ENCODE measurements at regions not wholly inside any gene's neighbourhood (a gene's known extent, or its start where the extent isn't known, plus 50 kb on each side); places are given as distances from the start of the nearest gene placed in this dataset.

DNA sequence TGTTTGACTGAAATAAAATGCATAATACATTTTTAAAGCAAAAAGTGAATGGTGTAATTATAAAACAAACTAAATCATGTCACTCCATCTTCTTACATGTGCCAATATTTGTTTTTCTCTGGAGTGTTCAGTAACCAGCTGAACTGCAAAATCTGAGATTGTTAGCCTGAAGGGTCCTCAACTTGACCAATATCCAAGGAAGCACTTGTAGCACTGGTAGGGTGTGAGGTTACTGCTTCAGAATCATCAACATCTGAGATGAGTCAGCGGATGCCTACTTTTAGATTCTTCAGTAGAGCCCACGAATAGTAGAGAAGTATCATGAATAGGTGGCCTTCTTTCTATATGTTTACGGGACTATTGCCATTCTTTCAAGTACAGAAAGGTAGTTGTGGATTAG, 226.7 kb downstream of the TLE4 start:
- no peak for TF ChIP-seq POLR2AphosphoS5 (IDR thresholded peaks at IDR 0.05; ENCODE audit: borderline replicate concordance, low read depth, low read length)
- TF ChIP-seq EZH2 (IDR thresholded peaks at IDR 0.05): no peak
- TF ChIP-seq FOXP2 (optimal IDR thresholded peaks at IDR 0.05; ENCODE audit: control extremely low read depth, extremely low read length, insufficient read depth): no peak
